ENCODE measurements at regions not wholly inside any gene's neighbourhood (a gene's known extent, or its start where the extent isn't known, plus 50 kb on each side); places are given as distances from the start of the nearest gene placed in this dataset.

DNA sequence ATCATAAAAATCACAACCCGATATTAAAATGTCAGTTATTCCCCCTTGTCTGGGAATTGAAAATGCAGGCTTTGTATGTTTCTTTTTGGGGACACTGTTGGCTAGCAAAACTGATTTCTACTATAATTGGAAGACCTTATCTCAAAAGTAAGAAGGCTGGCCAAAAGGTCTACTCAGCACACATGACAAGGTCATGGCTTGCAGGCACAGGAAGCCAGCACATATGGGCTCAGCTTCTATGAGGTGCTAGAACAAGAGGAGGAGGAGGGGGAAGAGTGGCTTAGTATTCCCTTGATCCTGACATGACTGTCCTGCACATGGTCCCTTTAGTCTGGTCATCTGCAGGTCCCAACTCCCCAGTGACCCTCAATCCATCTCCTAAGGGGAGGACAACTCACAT, 681.2 kb downstream of the SQOR start:
- RAD21 ChIA-PET (ENCODE audit: unreplicated experiment), result no interaction called here
- Histone ChIP-seq H3K4me2 (ENCODE audit: control insufficient read depth, insufficient read depth) (no peak overlapping the region), H3K4me1 (ENCODE audit: control insufficient read depth, insufficient read depth, low read length) (no peaks in the 10 kb centered on the region), H4K20me1 (ENCODE audit: control insufficient read depth, insufficient read depth) (no peaks in the 10 kb centered on the region), H3K27ac (ENCODE audit: control insufficient read depth, insufficient read depth) (no peak overlapping the region), H3K9ac (ENCODE audit: control insufficient read depth, insufficient read depth, low read length) (no peak overlapping the region), H3K36me3 (ENCODE audit: control insufficient read depth in 2 of 2, insufficient read depth in 2 of 2, low read length in 1 of 2) (no peaks in the 10 kb centered on the region), H2AFZ (ENCODE audit: control insufficient read depth, low read depth, low read length) (no peak overlapping the region), H3K9me3 (replicated peaks; ENCODE audit: control insufficient read depth, insufficient read depth, low read length) (no peaks in the 10 kb centered on the region), H3K27me3 (replicated peaks in 1 of 2; ENCODE audit: control insufficient read depth in 2 of 2, insufficient read depth in 2 of 2, low read length in 1 of 2) (no peaks in the 10 kb centered on the region), H3K4me3 (no peak overlapping the region), H3K79me2 (ENCODE audit: control insufficient read depth, insufficient read depth, low read length) (no peaks in the 10 kb centered on the region)
- POLR2A ChIA-PET, result no interaction called here
- ATAC-seq, result no peak
- TF ChIP-seq IKZF2 (IDR thresholded peaks at IDR 0.05) (no peak), GABPA (IDR thresholded peaks at IDR 0.05; ENCODE audit: low read depth) (no peak), RFX5 (IDR thresholded peaks at IDR 0.05; ENCODE audit: low read depth, low read length) (no peak), HCFC1 (IDR thresholded peaks at IDR 0.05; ENCODE audit: low read length) (no peak), CHD1 (IDR thresholded peaks at IDR 0.05; ENCODE audit: low read depth, low read length) (no peak), MEF2A (IDR thresholded peaks at IDR 0.05; ENCODE audit: insufficient read depth, low read depth, low read length) (no peak), FOXK2 (IDR thresholded peaks at IDR 0.05) (no peak), ATF7 (IDR thresholded peaks at IDR 0.05; ENCODE audit: low read depth) (no peak)
- TF ChIP-seq, protein P1, sequence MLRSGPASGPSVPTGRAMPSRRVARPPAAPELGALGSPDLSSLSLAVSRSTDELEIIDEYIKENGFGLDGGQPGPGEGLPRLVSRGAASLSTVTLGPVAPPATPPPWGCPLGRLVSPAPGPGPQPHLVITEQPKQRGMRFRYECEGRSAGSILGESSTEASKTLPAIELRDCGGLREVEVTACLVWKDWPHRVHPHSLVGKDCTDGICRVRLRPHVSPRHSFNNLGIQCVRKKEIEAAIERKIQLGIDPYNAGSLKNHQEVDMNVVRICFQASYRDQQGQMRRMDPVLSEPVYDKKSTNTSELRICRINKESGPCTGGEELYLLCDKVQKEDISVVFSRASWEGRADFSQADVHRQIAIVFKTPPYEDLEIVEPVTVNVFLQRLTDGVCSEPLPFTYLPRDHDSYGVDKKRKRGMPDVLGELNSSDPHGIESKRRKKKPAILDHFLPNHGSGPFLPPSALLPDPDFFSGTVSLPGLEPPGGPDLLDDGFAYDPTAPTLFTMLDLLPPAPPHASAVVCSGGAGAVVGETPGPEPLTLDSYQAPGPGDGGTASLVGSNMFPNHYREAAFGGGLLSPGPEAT (IDR thresholded peaks at IDR 0.05; ENCODE audit: low read depth), result no peak
- no peak for FAIRE-seq
- in situ Hi-C loops (cut with MboI), result loop anchor here (25.0 kb wide), 1 partner anchor 1671 kb away; no protein-coding TSS in a partner anchor
- SMC1A ChIA-PET (ENCODE audit: uncharacterized antibody, unreplicated experiment), result no interaction called here
- intact Hi-C loops (cut with micrococcal nuclease; ENCODE audit: unreplicated experiment), result loop anchor here (10.0 kb wide), 1 partner anchor 709 kb away; no protein-coding TSS in a partner anchor
- CTCF ChIA-PET, result no interaction called here
- 0% methylated on average over 1 of the region's 1 CpG for WGBS (ENCODE audit: insufficient coverage, insufficient replicate concordance, low lambda C conversion rate, missing lambda C conversion rate)
- no TSS peak for BruUV-seq (replicated peaks)
- DNase-seq (ENCODE audit: low read depth, low spot score), result no peak

Data from GM12878 (cell line).